Natural killer cell (primary cell): ENCODE measurements at regions not wholly inside any gene's neighbourhood (a gene's known extent, or its start where the extent isn't known, plus 50 kb on each side); places are given as distances from the start of the nearest gene placed in this dataset.

Experiments used
- ATAC-seq, 3 donors: fragments of 150-1000 bp in 2 of 3; fragments of 200-7000 bp in 1 of 3; cut with Tn5 transposase; 1 replicate in 1 of 3; 2 replicates in 2 of 3; pipeline ENCODE4 v1.10.0; 2021; ENCODE audit warnings: mild to moderate bottlenecking in 2 of 3, moderate library complexity in 2 of 3
- DNase-seq, 2 donors: peaks; one replicate each; pipeline versions ENCODE4 v3.0.0 to v3.0.0-alpha.2; 2013 to 2021; ENCODE audit warnings: mixed read lengths in 1 of 2
- H3K27ac ChIP-seq: one replicate; pipeline ENCODE4 v1.5.1; 2013; ENCODE audit warnings: mild to moderate bottlenecking, low read length
- H3K27me3 ChIP-seq: one replicate; pipeline ENCODE4 v1.6.1; 2013; ENCODE audit warnings: low read length; ENCODE audit not compliant: control insufficient read depth, insufficient read depth
- H3K36me3 ChIP-seq: one replicate; pipeline ENCODE4 v1.6.1; 2013; ENCODE audit warnings: low read length; ENCODE audit not compliant: control insufficient read depth, insufficient read depth
- H3K4me1 ChIP-seq: one replicate; pipeline ENCODE4 v1.6.1; 2013; ENCODE audit warnings: low read length; ENCODE audit not compliant: control insufficient read depth, insufficient read depth
- H3K4me3 ChIP-seq: one replicate; pipeline ENCODE4 v1.5.1; 2013; ENCODE audit warnings: low read length
- H3K9me3 ChIP-seq: one replicate; pipeline ENCODE4 v1.6.1; 2013; ENCODE audit warnings: low read length; ENCODE audit not compliant: control insufficient read depth, insufficient read depth
- H3K27ac Mint-ChIP-seq, 2 donors: one replicate each; pipeline ENCODE4 v1.8.0; 2022; ENCODE audit warnings: mild to moderate bottlenecking in 2 of 2, mixed read lengths in 2 of 2, moderate library complexity in 1 of 2
- H3K27me3 Mint-ChIP-seq, 2 donors: one replicate each; pipeline ENCODE4 v1.8.0; 2022; ENCODE audit warnings: low read depth in 2 of 2, mixed read lengths in 2 of 2
- H3K36me3 Mint-ChIP-seq: one replicate; pipeline ENCODE4 v1.8.0; 2022; ENCODE audit warnings: mixed read lengths
- H3K4me1 Mint-ChIP-seq, 2 donors: one replicate each; pipeline ENCODE4 v1.8.0; 2022; ENCODE audit warnings: mixed read lengths in 2 of 2
- H3K4me3 Mint-ChIP-seq: one replicate; pipeline ENCODE4 v1.8.0; 2022; ENCODE audit warnings: mild to moderate bottlenecking, moderate library complexity, mixed read lengths
- H3K9me3 Mint-ChIP-seq, 2 donors: one replicate each; pipeline ENCODE4 v1.8.0; 2022; ENCODE audit warnings: mixed read lengths in 2 of 2
- CTCF ChIP-seq: fragments of 200-600 bp; IDR thresholded peaks from one replicate; pipeline ENCODE4 v1.8.0; 2022; ENCODE audit warnings: antibody characterized with exemption
- WGBS: methylation state at CpG from one replicate; pipeline ENCODE4 v1.1.7; 2013; ENCODE audit warnings: missing lambda C conversion rate; ENCODE audit not compliant: insufficient coverage; 5-methylcytosine and 5-hydroxymethylcytosine counted together
- intact Hi-C: fragments of 100-400 bp; cut with micrococcal nuclease; formaldehyde crosslinking; loops from one replicate; pipeline ENCODE4 v1.14.2; 2022

- Mint-ChIP-seq H3K27me3 (no peaks in the 10 kb centered on the region), H3K9me3 (peaks cover 5 to 6% of the 10 kb centered on the region in 2 donors), H3K27ac (no peak overlapping the region), H3K4me3 (no peak overlapping the region), H3K4me1 (no peaks in the 10 kb centered on the region), H3K36me3 (no peaks in the 10 kb centered on the region)
- ATAC-seq (no peak), DNase-seq (no peak)
- Histone ChIP-seq H3K27ac (no peak overlapping the region), H3K36me3 (no peaks in the 10 kb centered on the region), H3K4me3 (no peak overlapping the region), H3K27me3 (no peaks in the 10 kb centered on the region), H3K9me3 (peaks cover 4% of the 10 kb centered on the region), H3K4me1 (no peaks in the 10 kb centered on the region)
- no CpG with 5 or more reads among the region's 3 CpGs for WGBS
- no peak for TF ChIP-seq CTCF
- intact Hi-C loops: no loop called here
These were observed 243.6 kb downstream of the ZIC1 start for GRCh38 chr3:147652651-147653366.

GRCh38 chr3:147653367-147653923 lies 244.3 kb downstream of the ZIC1 start:
- Histone ChIP-seq H3K36me3 (no peaks in the 10 kb centered on the region), H3K9me3 (peaks cover 4% of the 10 kb centered on the region), H3K27me3 (no peaks in the 10 kb centered on the region), H3K4me1 (no peaks in the 10 kb centered on the region), H3K27ac (no peak overlapping the region), H3K4me3 (no peak overlapping the region)
- H3K4me1 Mint-ChIP-seq: no peaks in the 10 kb centered on the region
- no peak overlapping the region for H3K27ac Mint-ChIP-seq
- intact Hi-C loops: no loop called here
- H3K4me3 Mint-ChIP-seq: no peak overlapping the region
- H3K36me3 Mint-ChIP-seq: no peaks in the 10 kb centered on the region
- no peak for DNase-seq
- no peak for TF ChIP-seq CTCF
- peaks cover 5 to 6% of the 10 kb centered on the region in 2 donors for H3K9me3 Mint-ChIP-seq
- 67% methylated on average over 1 of the region's 1 CpG for WGBS
- ATAC-seq: no peak
- no peaks in the 10 kb centered on the region for H3K27me3 Mint-ChIP-seq

- H3K27ac Mint-ChIP-seq: no peak overlapping the region
- H3K27ac ChIP-seq: no peak overlapping the region
- no peak overlapping the region for H3K4me3 Mint-ChIP-seq
- H3K4me1 ChIP-seq: no peaks in the 10 kb centered on the region
- no peaks in the 10 kb centered on the region for H3K36me3 Mint-ChIP-seq
- no peak for ATAC-seq
- no peak for DNase-seq
- H3K27me3 Mint-ChIP-seq: no peaks in the 10 kb centered on the region
- H3K9me3 Mint-ChIP-seq: peaks cover 7 to 9% of the 10 kb centered on the region in 2 donors
- no peaks in the 10 kb centered on the region for H3K36me3 ChIP-seq
- H3K4me1 Mint-ChIP-seq: no peaks in the 10 kb centered on the region
- no peaks in the 10 kb centered on the region for H3K27me3 ChIP-seq
- intact Hi-C loops: no loop called here
- H3K4me3 ChIP-seq: no peak overlapping the region
- H3K9me3 ChIP-seq: peaks cover 2% of the 10 kb centered on the region
- WGBS: 78% methylated on average over 3 of the region's 3 CpGs
- no peak for TF ChIP-seq CTCF
These were observed 245.7 kb downstream of the ZIC1 start for GRCh38 chr3:147654827-147655226.

- Mint-ChIP-seq H3K9me3 (peaks cover 7 to 9% of the 10 kb centered on the region in 2 donors), H3K27me3 (no peaks in the 10 kb centered on the region), H3K4me3 (no peak overlapping the region), H3K36me3 (no peaks in the 10 kb centered on the region), H3K27ac (no peak overlapping the region), H3K4me1 (no peaks in the 10 kb centered on the region)
- no peaks in the 10 kb centered on the region for H3K27me3 ChIP-seq
- no peak for TF ChIP-seq CTCF
- intact Hi-C loops: no loop called here
- ATAC-seq: no peak
- no peak overlapping the region for H3K27ac ChIP-seq
- peaks cover 2% of the 10 kb centered on the region for H3K9me3 ChIP-seq
- H3K36me3 ChIP-seq: no peaks in the 10 kb centered on the region
- no peak overlapping the region for H3K4me3 ChIP-seq
- no peaks in the 10 kb centered on the region for H3K4me1 ChIP-seq
- DNase-seq: no peak
- 36% methylated on average over 1 of the region's 2 CpGs for WGBS
These were observed 246.1 kb downstream of the ZIC1 start for GRCh38 chr3:147655236-147655635.
